A549 (cell line): ENCODE measurements at regions not wholly inside any gene's neighbourhood (a gene's known extent, or its start where the extent isn't known, plus 50 kb on each side); places are given as distances from the start of the nearest gene placed in this dataset.

Experiments used
- CTCF ChIP-seq: fragments of >200 bp; sonication (Bioruptor Twin); formaldehyde crosslinking; IDR thresholded peaks from 3 replicates; pipeline ENCODE4 v1.5.1; 2016
- KDM5A ChIP-seq: fragments of 200-600 bp; sonication (generic); IDR thresholded peaks from 2 replicates; pipeline ENCODE4 v1.6.1; 2016; ENCODE audit warnings: antibody characterized with exemption, mild to moderate bottlenecking
- PHF8 ChIP-seq: fragments of 200-600 bp; sonication (generic); IDR thresholded peaks from 2 replicates; pipeline ENCODE4 v1.6.1; 2016; ENCODE audit warnings: low read depth, mild to moderate bottlenecking, antibody characterized with exemption, moderate library complexity, borderline replicate concordance
- POLR2A ChIP-seq: IDR thresholded peaks from 2 replicates; pipeline ENCODE4 v1.6.1; 2012; ENCODE audit warnings: mild to moderate bottlenecking, low read length
- REST ChIP-seq: fragments of 200-600 bp; sonication (generic); IDR thresholded peaks from 2 replicates; pipeline ENCODE4 v1.6.1; 2016; ENCODE audit warnings: antibody characterized with exemption, mild to moderate bottlenecking, moderate library complexity

GRCh38 chr4:17066236-17066635 is 167.8 kb upstream of the LDB2 start:
- TF ChIP-seq REST (no peak), CTCF (no peak), PHF8 (no peak), KDM5A (no peak), POLR2A (no peak)
